Ovary (tissue), 3 donors: ENCODE measurements at regions not wholly inside any gene's neighbourhood (a gene's known extent, or its start where the extent isn't known, plus 50 kb on each side); places are given as distances from the start of the nearest gene placed in this dataset.

ENCODE experiments used
- EP300 ChIP-seq: sonication (generic); formaldehyde crosslinking; IDR thresholded peaks from one replicate; pipeline ENCODE4 v1.6.1; 2017; ENCODE audit warnings: antibody characterized with exemption
- POLR2A ChIP-seq: fragments of 450-650 bp; IDR thresholded peaks from one replicate; pipeline ENCODE4 v1.6.1; 2017; ENCODE audit warnings: antibody characterized with exemption, mild to moderate bottlenecking, moderate library complexity
- TF ChIP-seq, protein P1 (sequence below), 3 donors: fragments of 450-650 bp in 2 of 3; fragments of 200-600 bp in 1 of 3; IDR thresholded peaks; one replicate each; pipeline versions ENCODE4 v1.5.1 to v1.8.0; 2016 to 2022; ENCODE audit warnings: antibody characterized with exemption in 3 of 3, mild to moderate bottlenecking in 1 of 3
- donor health status: DM: no; HTN: no; CAD: no.

DNA sequence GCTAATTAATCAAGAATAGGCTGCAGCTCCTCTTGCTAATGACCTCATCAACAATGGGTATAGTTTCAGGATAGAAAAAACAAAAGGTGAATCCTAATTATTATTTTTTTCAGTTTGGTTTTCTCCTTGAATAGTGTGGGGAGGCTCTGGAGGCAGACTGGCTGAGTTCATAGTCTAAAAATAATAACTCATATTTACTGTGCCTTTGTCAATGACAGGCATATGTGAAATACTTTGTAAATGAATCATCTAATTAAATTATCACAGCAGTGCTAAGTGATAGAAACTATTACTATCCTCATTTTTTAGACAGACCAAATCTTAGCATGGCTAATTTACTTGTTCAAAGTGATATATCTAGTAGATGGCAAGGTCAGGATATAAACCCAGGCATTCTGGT lies 1261.0 kb upstream of the SLC10A2 start:
- TF ChIP-seq POLR2A: no peak
- TF ChIP-seq, protein P1, sequence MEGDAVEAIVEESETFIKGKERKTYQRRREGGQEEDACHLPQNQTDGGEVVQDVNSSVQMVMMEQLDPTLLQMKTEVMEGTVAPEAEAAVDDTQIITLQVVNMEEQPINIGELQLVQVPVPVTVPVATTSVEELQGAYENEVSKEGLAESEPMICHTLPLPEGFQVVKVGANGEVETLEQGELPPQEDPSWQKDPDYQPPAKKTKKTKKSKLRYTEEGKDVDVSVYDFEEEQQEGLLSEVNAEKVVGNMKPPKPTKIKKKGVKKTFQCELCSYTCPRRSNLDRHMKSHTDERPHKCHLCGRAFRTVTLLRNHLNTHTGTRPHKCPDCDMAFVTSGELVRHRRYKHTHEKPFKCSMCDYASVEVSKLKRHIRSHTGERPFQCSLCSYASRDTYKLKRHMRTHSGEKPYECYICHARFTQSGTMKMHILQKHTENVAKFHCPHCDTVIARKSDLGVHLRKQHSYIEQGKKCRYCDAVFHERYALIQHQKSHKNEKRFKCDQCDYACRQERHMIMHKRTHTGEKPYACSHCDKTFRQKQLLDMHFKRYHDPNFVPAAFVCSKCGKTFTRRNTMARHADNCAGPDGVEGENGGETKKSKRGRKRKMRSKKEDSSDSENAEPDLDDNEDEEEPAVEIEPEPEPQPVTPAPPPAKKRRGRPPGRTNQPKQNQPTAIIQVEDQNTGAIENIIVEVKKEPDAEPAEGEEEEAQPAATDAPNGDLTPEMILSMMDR (IDR thresholded peaks at IDR 0.05): no peak
- TF ChIP-seq EP300: no peak
